ENCODE measurements at regions not wholly inside any gene's neighbourhood (a gene's known extent, or its start where the extent isn't known, plus 50 kb on each side); places are given as distances from the start of the nearest gene placed in this dataset.

GRCh38 chrX:42260854-42261253 is 337.5 kb upstream of the CASK start:
- TF ChIP-seq, protein P1, sequence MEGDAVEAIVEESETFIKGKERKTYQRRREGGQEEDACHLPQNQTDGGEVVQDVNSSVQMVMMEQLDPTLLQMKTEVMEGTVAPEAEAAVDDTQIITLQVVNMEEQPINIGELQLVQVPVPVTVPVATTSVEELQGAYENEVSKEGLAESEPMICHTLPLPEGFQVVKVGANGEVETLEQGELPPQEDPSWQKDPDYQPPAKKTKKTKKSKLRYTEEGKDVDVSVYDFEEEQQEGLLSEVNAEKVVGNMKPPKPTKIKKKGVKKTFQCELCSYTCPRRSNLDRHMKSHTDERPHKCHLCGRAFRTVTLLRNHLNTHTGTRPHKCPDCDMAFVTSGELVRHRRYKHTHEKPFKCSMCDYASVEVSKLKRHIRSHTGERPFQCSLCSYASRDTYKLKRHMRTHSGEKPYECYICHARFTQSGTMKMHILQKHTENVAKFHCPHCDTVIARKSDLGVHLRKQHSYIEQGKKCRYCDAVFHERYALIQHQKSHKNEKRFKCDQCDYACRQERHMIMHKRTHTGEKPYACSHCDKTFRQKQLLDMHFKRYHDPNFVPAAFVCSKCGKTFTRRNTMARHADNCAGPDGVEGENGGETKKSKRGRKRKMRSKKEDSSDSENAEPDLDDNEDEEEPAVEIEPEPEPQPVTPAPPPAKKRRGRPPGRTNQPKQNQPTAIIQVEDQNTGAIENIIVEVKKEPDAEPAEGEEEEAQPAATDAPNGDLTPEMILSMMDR (IDR thresholded peaks at IDR 0.05; ENCODE audit: borderline replicate concordance, insufficient read depth, low read depth, low read length), result no peak
- no peak overlapping the region for H3K4me3 ChIP-seq (ENCODE audit: low read depth, low read length)

DNA sequence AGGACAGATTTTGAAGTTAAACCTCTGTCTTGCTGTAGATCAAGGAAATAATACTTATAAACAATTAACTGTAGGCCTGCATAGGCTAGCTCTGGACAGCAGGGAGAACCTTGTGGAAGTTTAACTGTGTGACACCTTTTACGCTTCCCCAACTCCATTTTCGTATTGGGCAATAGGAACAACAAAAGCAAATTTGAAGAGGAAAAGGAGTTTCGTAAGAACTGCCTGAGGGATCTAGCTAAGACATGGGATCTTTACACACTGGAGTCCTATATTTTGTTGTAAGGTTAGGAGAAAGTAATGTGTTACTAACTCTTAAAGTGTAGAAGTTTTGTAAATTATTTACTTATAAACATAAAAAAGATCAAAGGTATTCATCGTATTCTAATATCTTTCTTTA is 324.9 kb upstream of the CASK start:
- TF ChIP-seq, protein P1 (IDR thresholded peaks at IDR 0.05; ENCODE audit: borderline replicate concordance, insufficient read depth, low read depth, low read length), result no peak
- no peak overlapping the region for H3K4me3 ChIP-seq (ENCODE audit: low read depth, low read length)

DNA sequence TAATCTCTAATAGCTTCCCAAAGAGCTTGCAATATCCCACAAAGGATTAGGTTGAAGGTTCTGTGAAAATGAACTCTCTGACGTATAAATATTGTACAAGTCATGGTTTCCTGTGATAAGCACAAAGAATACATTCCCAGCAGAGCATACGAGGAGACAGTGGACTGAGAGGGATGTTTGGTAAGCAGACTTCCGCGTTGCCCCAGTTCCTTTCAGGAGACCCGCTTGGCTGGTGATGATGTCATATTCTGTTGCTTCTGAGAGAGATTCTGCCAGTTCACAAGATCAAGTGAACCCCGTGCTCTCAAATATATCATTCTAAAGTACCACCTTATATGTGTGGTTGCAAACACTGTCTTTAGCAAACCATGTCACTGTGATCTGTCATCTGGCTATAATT is 323.9 kb upstream of the CASK start:
- TF ChIP-seq, protein P1 (IDR thresholded peaks at IDR 0.05; ENCODE audit: borderline replicate concordance, insufficient read depth, low read depth, low read length), result no peak
- no peak overlapping the region for H3K4me3 ChIP-seq (ENCODE audit: low read depth, low read length)

GRCh38 chrX:42246814-42247213 is 323.5 kb upstream of the CASK start:
- no peak overlapping the region for H3K4me3 ChIP-seq (ENCODE audit: low read depth, low read length)
- TF ChIP-seq, protein P1 (IDR thresholded peaks at IDR 0.05; ENCODE audit: borderline replicate concordance, insufficient read depth, low read depth, low read length), result no peak

DNA sequence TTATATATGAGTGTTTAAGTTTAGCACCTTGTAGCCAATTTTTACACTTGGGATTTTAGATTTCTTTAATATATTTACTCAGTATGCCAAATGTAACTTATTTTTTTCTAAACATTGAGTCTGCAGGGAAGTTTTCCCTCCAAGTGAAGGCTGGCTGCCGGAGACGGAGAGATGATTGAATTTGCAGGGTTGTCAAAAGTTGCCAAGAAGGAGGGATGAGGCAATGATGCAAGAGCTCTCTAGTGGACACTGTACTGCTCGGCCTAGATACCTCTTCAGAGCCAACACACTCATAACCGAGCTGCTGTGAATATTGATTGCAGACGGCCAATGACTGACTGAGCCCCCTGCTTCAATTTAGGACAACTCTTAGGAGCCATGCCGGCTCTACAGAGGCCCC is 318.6 kb upstream of the CASK start:
- H3K4me3 ChIP-seq (ENCODE audit: low read depth, low read length), result no peak overlapping the region
- TF ChIP-seq, protein P1 (IDR thresholded peaks at IDR 0.05; ENCODE audit: borderline replicate concordance, insufficient read depth, low read depth, low read length), result no peak

DNA sequence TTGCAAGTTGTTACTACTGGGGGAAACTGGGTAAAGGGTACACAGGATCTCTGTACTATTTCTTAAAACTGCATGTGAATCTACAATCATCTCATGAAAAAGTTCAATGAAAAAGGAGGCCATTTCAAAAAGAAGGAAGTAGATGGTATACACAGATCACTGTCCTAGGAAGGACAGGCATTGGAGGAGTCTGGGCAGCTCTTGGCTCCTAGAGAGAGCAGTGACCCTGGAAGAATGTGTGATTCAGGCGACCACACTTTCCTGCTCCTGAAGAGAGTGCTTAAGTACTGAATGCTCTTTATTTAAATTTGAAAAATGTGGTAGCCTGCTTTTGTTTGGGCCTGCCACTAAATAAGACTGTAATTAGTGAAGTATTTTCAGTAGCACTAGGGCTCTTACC is 318.1 kb upstream of the CASK start:
- TF ChIP-seq, protein P1 (IDR thresholded peaks at IDR 0.05; ENCODE audit: borderline replicate concordance, insufficient read depth, low read depth, low read length), result no peak

GRCh38 chrX:42237956-42238355 is 314.6 kb upstream of the CASK start:
- TF ChIP-seq, protein P1 (IDR thresholded peaks at IDR 0.05; ENCODE audit: borderline replicate concordance, insufficient read depth, low read depth, low read length), result no peak
- H3K4me3 ChIP-seq (ENCODE audit: low read depth, low read length), result no peak overlapping the region

More for the DNA sequence above, 318.1 kb upstream of the CASK start:
- H3K4me3 ChIP-seq (ENCODE audit: low read depth, low read length), result no peak overlapping the region

Measured in GM12875 (cell line).